Keratinocyte (primary cell): ENCODE measurements at regions not wholly inside any gene's neighbourhood (a gene's known extent, or its start where the extent isn't known, plus 50 kb on each side); places are given as distances from the start of the nearest gene placed in this dataset.

Source experiments
- DNase-seq: peaks from one replicate; pipeline ENCODE4 v3.0.0-alpha.2; 2011; ENCODE audit warnings: low read depth, missing footprints, low spot score
- FAIRE-seq: peaks from 2 replicates; lab custom pipeline; 2011; peaks lifted over from hg19 to GRCh38; lab: Jason Lieb, UNC
- H2AFZ ChIP-seq: 2 replicates; pipeline ENCODE4 v1.6.0; 2012; ENCODE audit warnings: low read length, control low read depth, inconsistent platforms; ENCODE audit not compliant: control insufficient read depth
- H3K27ac ChIP-seq: 2 replicates; pipeline ENCODE4 v1.5.1; 2011; ENCODE audit warnings: low read length; ENCODE audit not compliant: control insufficient read depth, insufficient read depth
- H3K27me3 ChIP-seq: 3 replicates; pipeline ENCODE4 v1.6.0; 2011; ENCODE audit warnings: low read length; ENCODE audit not compliant: control insufficient read depth, insufficient read depth; ENCODE audit errors: extremely low read depth
- H3K36me3 ChIP-seq, 2 experiments: 2 replicates in 1 of 2; 3 replicates in 1 of 2; pipeline ENCODE4 v1.5.1; 2011; ENCODE audit warnings: low read length in 2 of 2, mild to moderate bottlenecking in 1 of 2; ENCODE audit not compliant: control insufficient read depth in 2 of 2, insufficient read depth in 2 of 2; ENCODE audit errors: extremely low read depth in 1 of 2
- H3K4me1 ChIP-seq: 3 replicates; pipeline ENCODE4 v1.5.1; 2011; ENCODE audit warnings: low read length; ENCODE audit not compliant: control insufficient read depth, insufficient read depth; ENCODE audit errors: extremely low read depth
- H3K4me2 ChIP-seq: 3 replicates; pipeline ENCODE4 v1.6.0; 2011; ENCODE audit warnings: low read depth, low read length; ENCODE audit not compliant: control insufficient read depth, insufficient read depth; ENCODE audit errors: extremely low read depth
- H3K4me3 ChIP-seq, 3 experiments: fragments of 200-600 bp in 1 of 3; sonication (generic) in 1 of 3; 2 replicates in 2 of 3; 3 replicates in 1 of 3; pipeline ENCODE4 v1.5.1; 2011 to 2016; ENCODE audit warnings: low read length in 3 of 3, mild to moderate bottlenecking in 3 of 3, control low read depth in 2 of 3, inconsistent platforms in 1 of 3, low read depth in 1 of 3, mixed read lengths in 1 of 3, mixed run types in 1 of 3, moderate library complexity in 1 of 3; ENCODE audit not compliant: control insufficient read depth in 2 of 3, insufficient read depth in 2 of 3; ENCODE audit errors: extremely low read depth in 1 of 3
- H3K79me2 ChIP-seq: 2 replicates; pipeline ENCODE4 v1.6.0; 2012; ENCODE audit warnings: low read length; ENCODE audit not compliant: control insufficient read depth, insufficient read depth
- H3K9ac ChIP-seq: 3 replicates; pipeline ENCODE4 v1.6.0; 2011; ENCODE audit warnings: low read length; ENCODE audit not compliant: control insufficient read depth, insufficient read depth; ENCODE audit errors: extremely low read depth
- H3K9me1 ChIP-seq: 3 replicates; pipeline ENCODE4 v1.6.0; 2011; ENCODE audit warnings: low read length; ENCODE audit not compliant: control insufficient read depth, insufficient read depth; ENCODE audit errors: extremely low read depth
- H3K9me3 ChIP-seq: 2 replicates; pipeline ENCODE4 v1.5.1; 2012; ENCODE audit warnings: low read depth, low read length; ENCODE audit not compliant: control insufficient read depth
- H4K20me1 ChIP-seq: 3 replicates; pipeline ENCODE4 v1.6.0; 2011; ENCODE audit warnings: low read length; ENCODE audit not compliant: control insufficient read depth, insufficient read depth; ENCODE audit errors: extremely low read depth
- CTCF ChIP-seq, 3 experiments: IDR thresholded peaks in 1 of 3; conservative IDR thresholded peaks in 1 of 3; optimal IDR thresholded peaks in 1 of 3; 2 replicates in 2 of 3; 3 replicates in 1 of 3; pipeline versions ENCODE3 to v1.5.1; 2011; ENCODE audit warnings: low read length in 3 of 3, mild to moderate bottlenecking in 3 of 3, moderate library complexity in 2 of 3, control low read depth in 1 of 3, inconsistent platforms in 1 of 3; ENCODE audit not compliant: insufficient read depth in 2 of 3; ENCODE audit errors: extremely low read depth in 1 of 3
- EZH2 ChIP-seq: IDR thresholded peaks from one replicate; pipeline ENCODE4 v1.6.1; 2012; ENCODE audit warnings: inconsistent platforms, mild to moderate bottlenecking, low read length, moderate library complexity
- dilution Hi-C: fragments of 300-500 bp; cut with MboI; formaldehyde crosslinking; loops from one replicate; pipeline ENCODE4 v1.7.0; 2020; ENCODE audit warnings: low sequenced_read_pairs; ENCODE audit not compliant: extremely low pct_ligation_motif_present

- H3K27me3 ChIP-seq: no peaks in the 10 kb centered on the region
- FAIRE-seq (no peak), DNase-seq (no peak)
- H3K4me2 ChIP-seq: no peak overlapping the region
- H3K9ac ChIP-seq: no peak overlapping the region
- TF ChIP-seq EZH2 (no peak), CTCF (optimal IDR thresholded peaks at IDR 0.05 in 1 of 3, IDR thresholded peaks at IDR 0.05 in 1 of 3, conservative IDR thresholded peaks at IDR 0.05 in 1 of 3; ENCODE audit: extremely low read depth in 1 of 3, insufficient read depth in 2 of 3, low read length in 3 of 3) (no peak)
- no peaks in the 10 kb centered on the region for H3K9me3 ChIP-seq
- H3K4me3 ChIP-seq: no peak overlapping the region
- H4K20me1 ChIP-seq: no peaks in the 10 kb centered on the region
- no peak overlapping the region for H3K27ac ChIP-seq
- H3K79me2 ChIP-seq: no peaks in the 10 kb centered on the region
- no peaks in the 10 kb centered on the region for H3K36me3 ChIP-seq
- H2AFZ ChIP-seq: no peak overlapping the region
- no peaks in the 10 kb centered on the region for H3K9me1 ChIP-seq
- dilution Hi-C loops: no loop called here
- no peaks in the 10 kb centered on the region for H3K4me1 ChIP-seq
These were observed 205.1 kb upstream of the RGMA start for GRCh38 chr15:93294066-93294465.

- no peaks in the 10 kb centered on the region for H3K36me3 ChIP-seq
- TF ChIP-seq CTCF (optimal IDR thresholded peaks at IDR 0.05 in 1 of 3, IDR thresholded peaks at IDR 0.05 in 1 of 3, conservative IDR thresholded peaks at IDR 0.05 in 1 of 3; ENCODE audit: extremely low read depth in 1 of 3, insufficient read depth in 2 of 3, low read length in 3 of 3) (no peak), EZH2 (no peak)
- no peak overlapping the region for H3K4me2 ChIP-seq
- dilution Hi-C loops: no loop called here
- H3K79me2 ChIP-seq: no peaks in the 10 kb centered on the region
- no peak for DNase-seq
- H2AFZ ChIP-seq: no peak overlapping the region
- no peak overlapping the region for H3K9ac ChIP-seq
- no peaks in the 10 kb centered on the region for H3K4me1 ChIP-seq
- no peak overlapping the region for H3K4me3 ChIP-seq
- H3K9me1 ChIP-seq: no peaks in the 10 kb centered on the region
- no peaks in the 10 kb centered on the region for H4K20me1 ChIP-seq
- no peak overlapping the region for H3K27ac ChIP-seq
- H3K9me3 ChIP-seq: no peaks in the 10 kb centered on the region
- no peak for FAIRE-seq
- no peaks in the 10 kb centered on the region for H3K27me3 ChIP-seq
These were observed 202.4 kb upstream of the RGMA start for GRCh38 chr15:93291380-93291779.
